T1000 (cell line): ENCODE measurements at regions not wholly inside any gene's neighbourhood (a gene's known extent, or its start where the extent isn't known, plus 50 kb on each side); places are given as distances from the start of the nearest gene placed in this dataset.

Experiments
- DNase-seq: peaks from one replicate; lab custom pipeline; 2025; ENCODE audit warnings: mixed read lengths; lab: John Stamatoyannopoulos, UW

- DNase-seq, result no peak
Measured at GRCh38 chr6:43967719-43968091, 159.5 kb downstream of the MRPL14 start.

- DNase-seq, result no peak
Measured at GRCh38 chr6:43966853-43967718, 160.2 kb downstream of the MRPL14 start.

- DNase-seq, result no peak
Measured at GRCh38 chr6:43966374-43966658, 160.9 kb downstream of the MRPL14 start.

- no peak for DNase-seq
Measured at GRCh38 chr6:43965628-43966373, 161.5 kb downstream of the MRPL14 start.

- no peak for DNase-seq
Measured at GRCh38 chr6:43964659-43965570, 162.3 kb downstream of the MRPL14 start.

GRCh38 chr6:43963877-43964658, 163.2 kb downstream of the MRPL14 start:
- DNase-seq, result no peak

GRCh38 chr6:43963203-43963602, 164.0 kb downstream of the MRPL14 start:
- no peak for DNase-seq

GRCh38 chr6:43962458-43962857, 164.8 kb downstream of the MRPL14 start:
- DNase-seq, result no peak

GRCh38 chr6:43957273-43957672, 170.0 kb downstream of the MRPL14 start:
- DNase-seq, result no peak

- no peak for DNase-seq
Measured at GRCh38 chr6:43956478-43956877, 170.8 kb downstream of the MRPL14 start.

GRCh38 chr6:43954311-43955131, 172.7 kb downstream of the MRPL14 start:
- DNase-seq, result no peak

GRCh38 chr6:43953794-43954310, 173.4 kb downstream of the MRPL14 start:
- no peak for DNase-seq

- DNase-seq, result no peak
Measured at GRCh38 chr6:43953256-43953655, 174.0 kb downstream of the MRPL14 start.

- DNase-seq, result no peak
Measured at GRCh38 chr6:43952746-43953145, 174.5 kb downstream of the MRPL14 start.

- peak; percentile 26 for DNase-seq
Measured at GRCh38 chr6:43951756-43952675, 175.2 kb downstream of the MRPL14 start.

- DNase-seq, result no peak
Measured at GRCh38 chr6:43951063-43951755, 176.0 kb downstream of the MRPL14 start.

GRCh38 chr6:43950731-43951062, 176.6 kb downstream of the MRPL14 start:
- DNase-seq, result no peak

GRCh38 chr6:43950051-43950605, 177.1 kb downstream of the MRPL14 start:
- DNase-seq, result no peak

GRCh38 chr6:43949551-43949991, 177.7 kb downstream of the MRPL14 start:
- no peak for DNase-seq
